ENCODE measurements at regions not wholly inside any gene's neighbourhood (a gene's known extent, or its start where the extent isn't known, plus 50 kb on each side); places are given as distances from the start of the nearest gene placed in this dataset.
"Not testable (repeated sequence)": the region's sequence is repeated elsewhere in the genome, so short reads cannot be mapped to it uniquely, and the experiment has no call there.

GRCh38 chr10:63920926-63921325, 399.7 kb downstream of the REEP3 start:
- no peak for DNase-seq (ENCODE audit: low read depth in 2 of 2)

GRCh38 chr10:63921908-63922467, 400.8 kb downstream of the REEP3 start:
- DNase-seq (ENCODE audit: low read depth in 2 of 2): no peak

GRCh38 chr10:63922468-63923284, 401.5 kb downstream of the REEP3 start:
- DNase-seq (ENCODE audit: low read depth in 2 of 2): no peak

- no peak for DNase-seq (ENCODE audit: low read depth in 2 of 2)
Measured at GRCh38 chr10:63929831-63930467, 408.7 kb downstream of the REEP3 start.

GRCh38 chr10:63930584-63930983, 409.4 kb downstream of the REEP3 start:
- no peak for DNase-seq (ENCODE audit: low read depth in 2 of 2)

- no peak for DNase-seq (ENCODE audit: low read depth in 2 of 2)
Measured at GRCh38 chr10:63935705-63936104, 414.5 kb downstream of the REEP3 start.

- DNase-seq (ENCODE audit: low read depth in 2 of 2): no peak
Measured at GRCh38 chr10:63940277-63940922, 419.2 kb downstream of the REEP3 start.

- no peak for DNase-seq (ENCODE audit: low read depth in 2 of 2)
Measured at GRCh38 chr10:63964406-63964805, 443.2 kb downstream of the REEP3 start.

GRCh38 chr10:63965846-63966245, 444.6 kb downstream of the REEP3 start:
- no peak for DNase-seq (ENCODE audit: low read depth in 2 of 2)

- no peak for DNase-seq (ENCODE audit: low read depth in 2 of 2)
Measured at GRCh38 chr10:63972949-63973827, 452.0 kb downstream of the REEP3 start.

- no peak for DNase-seq (ENCODE audit: low read depth in 2 of 2)
Measured at GRCh38 chr10:63976538-63976937, 455.3 kb downstream of the REEP3 start.

GRCh38 chr10:63977329-63977923, 456.2 kb downstream of the REEP3 start:
- DNase-seq (ENCODE audit: low read depth in 2 of 2): no peak

- not testable (repeated sequence) for DNase-seq (ENCODE audit: low read depth in 2 of 2)
Measured at GRCh38 chr10:63980870-63981269, 459.7 kb downstream of the REEP3 start.

- DNase-seq (ENCODE audit: low read depth in 2 of 2): not testable (repeated sequence)
Measured at GRCh38 chr10:63984061-63984460, 462.9 kb downstream of the REEP3 start.

GRCh38 chr10:63986536-63986935, 465.3 kb downstream of the REEP3 start:
- no peak for DNase-seq (ENCODE audit: low read depth in 2 of 2)

GRCh38 chr10:63987212-63987611, 466.0 kb downstream of the REEP3 start:
- no peak for DNase-seq (ENCODE audit: low read depth in 2 of 2)

- DNase-seq (ENCODE audit: low read depth in 2 of 2): no peak
Measured at GRCh38 chr10:63994371-63994770, 473.2 kb downstream of the REEP3 start.

GRCh38 chr10:64007157-64007556, 486.0 kb downstream of the REEP3 start:
- no peak for DNase-seq (ENCODE audit: low read depth in 2 of 2)

- DNase-seq (ENCODE audit: low read depth in 2 of 2): no peak
Measured at GRCh38 chr10:64010711-64011110, 489.5 kb downstream of the REEP3 start.

GRCh38 chr10:64011912-64012714, 490.9 kb downstream of the REEP3 start:
- no peak for DNase-seq (ENCODE audit: low read depth in 2 of 2)

All from stimulated activated CD8-positive, alpha-beta memory T cell treated with anti-CD3 and anti-CD28 coated beads, Interleukin-7, amount 100 ng/mL, for 4 hours (primary cell).